ENCODE measurements at regions not wholly inside any gene's neighbourhood (a gene's known extent, or its start where the extent isn't known, plus 50 kb on each side); places are given as distances from the start of the nearest gene placed in this dataset.
"Not testable (repeated sequence)": the region's sequence is repeated elsewhere in the genome, so short reads cannot be mapped to it uniquely, and the experiment has no call there.

DNA sequence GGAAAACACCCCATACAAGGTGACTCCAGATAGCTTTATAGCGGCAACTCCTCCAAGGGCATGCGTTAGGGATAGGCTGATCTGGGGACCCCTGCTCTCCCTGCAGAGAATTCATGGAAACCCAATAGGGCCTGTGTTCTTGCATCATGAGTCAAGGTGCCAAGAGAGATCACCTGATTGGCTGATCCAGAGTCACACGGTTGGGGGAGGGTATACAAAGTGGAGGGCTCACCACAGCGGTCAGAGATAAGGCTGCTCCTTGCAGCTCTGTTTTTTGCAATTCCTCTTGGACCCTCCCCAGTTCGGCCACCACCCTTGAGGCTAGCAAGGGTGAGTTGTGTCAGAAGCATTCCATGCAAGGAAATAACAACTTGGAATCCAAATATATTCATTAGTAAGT is 79.6 kb downstream of the NPIPA7 start:
- TF ChIP-seq, protein P1, sequence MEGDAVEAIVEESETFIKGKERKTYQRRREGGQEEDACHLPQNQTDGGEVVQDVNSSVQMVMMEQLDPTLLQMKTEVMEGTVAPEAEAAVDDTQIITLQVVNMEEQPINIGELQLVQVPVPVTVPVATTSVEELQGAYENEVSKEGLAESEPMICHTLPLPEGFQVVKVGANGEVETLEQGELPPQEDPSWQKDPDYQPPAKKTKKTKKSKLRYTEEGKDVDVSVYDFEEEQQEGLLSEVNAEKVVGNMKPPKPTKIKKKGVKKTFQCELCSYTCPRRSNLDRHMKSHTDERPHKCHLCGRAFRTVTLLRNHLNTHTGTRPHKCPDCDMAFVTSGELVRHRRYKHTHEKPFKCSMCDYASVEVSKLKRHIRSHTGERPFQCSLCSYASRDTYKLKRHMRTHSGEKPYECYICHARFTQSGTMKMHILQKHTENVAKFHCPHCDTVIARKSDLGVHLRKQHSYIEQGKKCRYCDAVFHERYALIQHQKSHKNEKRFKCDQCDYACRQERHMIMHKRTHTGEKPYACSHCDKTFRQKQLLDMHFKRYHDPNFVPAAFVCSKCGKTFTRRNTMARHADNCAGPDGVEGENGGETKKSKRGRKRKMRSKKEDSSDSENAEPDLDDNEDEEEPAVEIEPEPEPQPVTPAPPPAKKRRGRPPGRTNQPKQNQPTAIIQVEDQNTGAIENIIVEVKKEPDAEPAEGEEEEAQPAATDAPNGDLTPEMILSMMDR (IDR thresholded peaks at IDR 0.05) = not testable (repeated sequence)
- TF ChIP-seq NR1H2 (CRISPR knock-in tag; IDR thresholded peaks at IDR 0.05); MAX (CRISPR knock-in tag; IDR thresholded peaks at IDR 0.05); KAT7 (CRISPR knock-in tag; IDR thresholded peaks at IDR 0.05; ENCODE audit: borderline replicate concordance); USF2 (CRISPR knock-in tag; IDR thresholded peaks at IDR 0.05); ELF4 (CRISPR knock-in tag; IDR thresholded peaks at IDR 0.05; ENCODE audit: low read depth); NFE2L1 (CRISPR knock-in tag; IDR thresholded peaks at IDR 0.05); ZNF232 (CRISPR knock-in tag; IDR thresholded peaks at IDR 0.05); CBFB (CRISPR knock-in tag; IDR thresholded peaks at IDR 0.05; ENCODE audit: low read depth): not testable (repeated sequence)
- TF ChIP-seq, protein P2, sequence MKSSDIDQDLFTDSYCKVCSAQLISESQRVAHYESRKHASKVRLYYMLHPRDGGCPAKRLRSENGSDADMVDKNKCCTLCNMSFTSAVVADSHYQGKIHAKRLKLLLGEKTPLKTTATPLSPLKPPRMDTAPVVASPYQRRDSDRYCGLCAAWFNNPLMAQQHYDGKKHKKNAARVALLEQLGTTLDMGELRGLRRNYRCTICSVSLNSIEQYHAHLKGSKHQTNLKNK (CRISPR knock-in tag; IDR thresholded peaks at IDR 0.05) = not testable (repeated sequence)
- TF ChIP-seq, protein P3, sequence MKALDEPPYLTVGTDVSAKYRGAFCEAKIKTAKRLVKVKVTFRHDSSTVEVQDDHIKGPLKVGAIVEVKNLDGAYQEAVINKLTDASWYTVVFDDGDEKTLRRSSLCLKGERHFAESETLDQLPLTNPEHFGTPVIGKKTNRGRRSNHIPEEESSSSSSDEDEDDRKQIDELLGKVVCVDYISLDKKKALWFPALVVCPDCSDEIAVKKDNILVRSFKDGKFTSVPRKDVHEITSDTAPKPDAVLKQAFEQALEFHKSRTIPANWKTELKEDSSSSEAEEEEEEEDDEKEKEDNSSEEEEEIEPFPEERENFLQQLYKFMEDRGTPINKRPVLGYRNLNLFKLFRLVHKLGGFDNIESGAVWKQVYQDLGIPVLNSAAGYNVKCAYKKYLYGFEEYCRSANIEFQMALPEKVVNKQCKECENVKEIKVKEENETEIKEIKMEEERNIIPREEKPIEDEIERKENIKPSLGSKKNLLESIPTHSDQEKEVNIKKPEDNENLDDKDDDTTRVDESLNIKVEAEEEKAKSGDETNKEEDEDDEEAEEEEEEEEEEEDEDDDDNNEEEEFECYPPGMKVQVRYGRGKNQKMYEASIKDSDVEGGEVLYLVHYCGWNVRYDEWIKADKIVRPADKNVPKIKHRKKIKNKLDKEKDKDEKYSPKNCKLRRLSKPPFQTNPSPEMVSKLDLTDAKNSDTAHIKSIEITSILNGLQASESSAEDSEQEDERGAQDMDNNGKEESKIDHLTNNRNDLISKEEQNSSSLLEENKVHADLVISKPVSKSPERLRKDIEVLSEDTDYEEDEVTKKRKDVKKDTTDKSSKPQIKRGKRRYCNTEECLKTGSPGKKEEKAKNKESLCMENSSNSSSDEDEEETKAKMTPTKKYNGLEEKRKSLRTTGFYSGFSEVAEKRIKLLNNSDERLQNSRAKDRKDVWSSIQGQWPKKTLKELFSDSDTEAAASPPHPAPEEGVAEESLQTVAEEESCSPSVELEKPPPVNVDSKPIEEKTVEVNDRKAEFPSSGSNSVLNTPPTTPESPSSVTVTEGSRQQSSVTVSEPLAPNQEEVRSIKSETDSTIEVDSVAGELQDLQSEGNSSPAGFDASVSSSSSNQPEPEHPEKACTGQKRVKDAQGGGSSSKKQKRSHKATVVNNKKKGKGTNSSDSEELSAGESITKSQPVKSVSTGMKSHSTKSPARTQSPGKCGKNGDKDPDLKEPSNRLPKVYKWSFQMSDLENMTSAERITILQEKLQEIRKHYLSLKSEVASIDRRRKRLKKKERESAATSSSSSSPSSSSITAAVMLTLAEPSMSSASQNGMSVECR (CRISPR knock-in tag; IDR thresholded peaks at IDR 0.05; ENCODE audit: borderline replicate concordance) = not testable (repeated sequence)
- TF ChIP-seq, protein P4, sequence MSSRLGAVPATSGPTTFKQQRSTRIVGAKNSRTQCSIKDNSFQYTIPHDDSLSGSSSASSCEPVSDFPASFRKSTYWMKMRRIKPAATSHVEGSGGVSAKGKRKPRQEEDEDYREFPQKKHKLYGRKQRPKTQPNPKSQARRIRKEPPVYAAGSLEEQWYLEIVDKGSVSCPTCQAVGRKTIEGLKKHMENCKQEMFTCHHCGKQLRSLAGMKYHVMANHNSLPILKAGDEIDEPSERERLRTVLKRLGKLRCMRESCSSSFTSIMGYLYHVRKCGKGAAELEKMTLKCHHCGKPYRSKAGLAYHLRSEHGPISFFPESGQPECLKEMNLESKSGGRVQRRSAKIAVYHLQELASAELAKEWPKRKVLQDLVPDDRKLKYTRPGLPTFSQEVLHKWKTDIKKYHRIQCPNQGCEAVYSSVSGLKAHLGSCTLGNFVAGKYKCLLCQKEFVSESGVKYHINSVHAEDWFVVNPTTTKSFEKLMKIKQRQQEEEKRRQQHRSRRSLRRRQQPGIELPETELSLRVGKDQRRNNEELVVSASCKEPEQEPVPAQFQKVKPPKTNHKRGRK (CRISPR knock-in tag; IDR thresholded peaks at IDR 0.05; ENCODE audit: borderline replicate concordance) = not testable (repeated sequence)

All from WTC11 (cell line).